Heart left ventricle (tissue), 13 donors: ENCODE measurements at regions not wholly inside any gene's neighbourhood (a gene's known extent, or its start where the extent isn't known, plus 50 kb on each side); places are given as distances from the start of the nearest gene placed in this dataset.

Experiments
- CTCF ChIP-seq, 12 donors: fragments of 200-600 bp; sonication (generic) in 4 of 12; IDR thresholded peaks; one replicate each; pipeline versions ENCODE4 v1.5.0 to v1.8.0; 2018 to 2022; ENCODE audit warnings: antibody characterized with exemption in 12 of 12, mild to moderate bottlenecking in 5 of 12
- POLR2A ChIP-seq, 2 donors: fragments of 450-650 bp; IDR thresholded peaks; one replicate each; pipeline ENCODE4 v1.6.1; 2017; ENCODE audit warnings: antibody characterized with exemption in 2 of 2, mild to moderate bottlenecking in 2 of 2, moderate library complexity in 2 of 2
- donor health status: ischemic (EF 13 %, LVEDD 7.1; RV severe dilation, severe dysfunction).
- donor health status: DM: no; HTN: yes; CAD: no.
- donor health status: DM: no; HTN: no; CAD: no.
- donor health status: ischemic (EF 25% LVEDD 6.9; RV normal size, moderate dysfunction).
- donor health status: ischemic (EF 25% LVEDD 5.7; RV mildly dilated, moderate dysfunction).
- donor health status: ischemic (EF 35%, LVEDD 5.7; RV mildly dilated, moderate dysfunction).
- donor health status: nonischemic (EF 11% LVEDD 7.7; RV severe dilation, severe dysfunction).
- donor health status: DM: yes; HTN: yes; CAD: no.
- donor health status: PGD.
- donor health status: ischemic (EF 29% LVEDD 5.4; RV normal size, mild dysfunction).
- donor health status: nonischemic (EF 23%, LVEDD 6.1; RV moderate dilation, normal function).

DNA sequence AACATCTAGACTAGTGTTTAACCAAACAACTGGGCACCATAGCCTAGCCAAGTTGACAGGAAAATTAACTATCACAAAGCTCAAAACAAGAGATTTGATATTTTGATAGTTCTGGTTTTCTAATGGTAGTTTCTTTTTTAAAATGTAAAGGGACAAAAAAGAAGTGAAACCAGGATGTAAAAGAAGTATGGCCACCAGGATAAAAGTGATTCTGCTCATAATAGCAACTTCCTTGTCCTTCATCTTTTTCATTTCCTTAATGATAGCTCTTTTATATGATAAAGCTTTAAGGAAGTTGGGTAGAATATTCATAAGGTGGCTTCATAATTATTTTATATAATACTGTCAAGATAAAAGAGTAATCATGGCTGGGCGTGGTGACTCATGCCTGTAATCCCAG, 139.1 kb downstream of the BASP1 start:
- TF ChIP-seq CTCF (IDR thresholded peaks at IDR 0.05) (no peak), POLR2A (IDR thresholded peaks at IDR 0.05) (no peak)
